SK-N-SH (cell line): ENCODE measurements at regions not wholly inside any gene's neighbourhood (a gene's known extent, or its start where the extent isn't known, plus 50 kb on each side); places are given as distances from the start of the nearest gene placed in this dataset.
A peak's percentile ranks its signal among the peaks of the same experiment; 100 is the strongest.

Source experiments
- CTCF ChIA-PET: fragments of 300-600, 350-600 bp; formaldehyde crosslinking; extraction: SDS; loops from one replicate; lab custom pipeline; 2021; lab: Yijun Ruan, JAX
- POLR2A ChIA-PET: fragments of 350-600 bp; sonication (Branson Sonifier 250); formaldehyde crosslinking; extraction: SDS; loops from one replicate; lab custom pipeline; 2020; ENCODE audit warnings: antibody characterized with exemption, inconsistent platforms; lab: Yijun Ruan, JAX
- DNase-seq: peaks from one replicate; pipeline ENCODE4 v3.0.0; 2012
- H2AFZ ChIP-seq: fragments of 200-600 bp; sonication (generic); 2 replicates; pipeline ENCODE4 v1.8.1; 2016; ENCODE audit warnings: antibody characterized with exemption, mild to moderate bottlenecking, low read depth
- H3F3A ChIP-seq: fragments of 200-600 bp; sonication (generic); replicated peaks from 2 replicates; pipeline ENCODE3; 2016; ENCODE audit warnings: antibody characterized with exemption, mild to moderate bottlenecking; ENCODE audit not compliant: insufficient read depth
- H3K27ac ChIP-seq, 2 experiments: fragments of 200-500 bp in 1 of 2; fragments of 200-600 bp in 1 of 2; sonication (Bioruptor generic) in 1 of 2; sonication (generic), shearing (Covaris generic) in 1 of 2; 2 replicates each; pipeline versions ENCODE4 v1.5.1 to v1.6.1; 2014 to 2016; ENCODE audit warnings: low read depth in 2 of 2, inconsistent platforms in 1 of 2, low read length in 1 of 2, mild to moderate bottlenecking in 1 of 2, mixed read lengths in 1 of 2
- H3K27me3 ChIP-seq: fragments of 200-600 bp; sonication (generic), shearing (Covaris generic); 2 replicates; pipeline ENCODE4 v1.6.1; 2016; ENCODE audit warnings: mixed run types; ENCODE audit not compliant: insufficient read depth
- H3K36me3 ChIP-seq, 2 experiments: fragments of 200-500 bp in 1 of 2; fragments of 200-600 bp in 1 of 2; sonication (Bioruptor generic) in 1 of 2; sonication (generic) in 1 of 2; replicated peaks in 1 of 2; 2 replicates each; pipeline versions ENCODE3 to v1.5.1; 2014 to 2016; ENCODE audit warnings: low read length in 1 of 2, mild to moderate bottlenecking in 1 of 2; ENCODE audit not compliant: insufficient read depth in 2 of 2, control insufficient read depth in 1 of 2
- H3K4me1 ChIP-seq, 2 experiments: fragments of 200-500 bp in 1 of 2; fragments of 200-600 bp in 1 of 2; sonication (Bioruptor generic) in 1 of 2; sonication (generic), shearing (Covaris generic) in 1 of 2; 2 replicates each; pipeline versions ENCODE4 v1.5.1 to v1.6.1; 2014 to 2016; ENCODE audit warnings: low read depth in 1 of 2, low read length in 1 of 2, mixed run types in 1 of 2; ENCODE audit not compliant: insufficient read depth in 2 of 2, control insufficient read depth in 1 of 2
- H3K4me2 ChIP-seq: fragments of 200-600 bp; sonication (generic), shearing (Covaris generic); 2 replicates; pipeline ENCODE4 v1.6.1; 2017; ENCODE audit warnings: mixed run types
- H3K4me3 ChIP-seq, 2 experiments: fragments of 200-500 bp in 1 of 2; fragments of 200-600 bp in 1 of 2; sonication (Bioruptor generic) in 1 of 2; sonication (generic), shearing (Covaris generic) in 1 of 2; 2 replicates each; pipeline versions ENCODE4 v1.5.1 to v1.8.1; 2014 to 2016; ENCODE audit warnings: low read depth in 2 of 2, inconsistent platforms in 1 of 2, low read length in 1 of 2, mild to moderate bottlenecking in 1 of 2, mixed read lengths in 1 of 2, moderate library complexity in 1 of 2
- H3K79me2 ChIP-seq: fragments of 200-600 bp; sonication (generic); 2 replicates; pipeline ENCODE4 v1.8.1; 2017; ENCODE audit warnings: mild to moderate bottlenecking; ENCODE audit not compliant: insufficient read depth
- H3K9ac ChIP-seq: fragments of 200-600 bp; sonication (generic); 2 replicates; pipeline ENCODE4 v1.6.1; 2017; ENCODE audit warnings: mixed run types
- H3K9me2 ChIP-seq: fragments of 200-600 bp; sonication (generic); 2 replicates; pipeline ENCODE4 v1.6.1; 2017; ENCODE audit warnings: mixed run types
- H3K9me3 ChIP-seq: fragments of 200-600 bp; sonication (generic); 2 replicates; pipeline ENCODE4 v1.6.1; 2017; ENCODE audit warnings: mixed run types, mild to moderate bottlenecking, moderate library complexity
- H4K20me1 ChIP-seq: fragments of 200-600 bp; sonication (generic); 2 replicates; pipeline ENCODE4 v1.6.1; 2017; ENCODE audit warnings: mild to moderate bottlenecking, mixed run types; ENCODE audit not compliant: insufficient read depth
- ELF1 ChIP-seq: IDR thresholded peaks from 2 replicates; pipeline ENCODE4 v1.4.0; 2012
- EP300 ChIP-seq, 2 experiments: IDR thresholded peaks; 2 replicates each; pipeline versions ENCODE4 v1.4.0 to v1.6.1; 2012; ENCODE audit warnings: borderline replicate concordance in 1 of 2, low read depth in 1 of 2, low read length in 1 of 2
- FOXJ3 ChIP-seq: sonication (generic); formaldehyde crosslinking; IDR thresholded peaks from 2 replicates; pipeline ENCODE4 v1.5.1; 2020; ENCODE audit warnings: mild to moderate bottlenecking, missing genetic modification reagents
- FOXM1 ChIP-seq: IDR thresholded peaks from 2 replicates; pipeline ENCODE4 v1.4.0; 2012; ENCODE audit warnings: low read depth, mild to moderate bottlenecking
- GABPA ChIP-seq: IDR thresholded peaks from 2 replicates; pipeline ENCODE4 v1.4.0; 2012; ENCODE audit warnings: low read depth, mild to moderate bottlenecking
- GATA2 ChIP-seq: sonication (generic); formaldehyde crosslinking; IDR thresholded peaks from 2 replicates; pipeline ENCODE4 v1.5.0; 2020; ENCODE audit warnings: mild to moderate bottlenecking, missing genetic modification reagents
- IRF3 ChIP-seq: fragments of 150-350 bp; IDR thresholded peaks from 2 replicates; pipeline ENCODE4 v1.6.1; 2016; ENCODE audit warnings: mild to moderate bottlenecking, low read depth, low read length
- MXI1 ChIP-seq: IDR thresholded peaks from 2 replicates; pipeline ENCODE4 v1.6.1; 2012; ENCODE audit warnings: mild to moderate bottlenecking, low read depth, low read length, improper control_type of control experiment
- POLR2AphosphoS5 ChIP-seq: IDR thresholded peaks from 2 replicates; pipeline ENCODE4 v1.6.1; 2012; ENCODE audit warnings: low read depth, low read length
- RAD21 ChIP-seq: IDR thresholded peaks from 2 replicates; pipeline ENCODE4 v1.6.1; 2012; ENCODE audit warnings: mild to moderate bottlenecking, low read length
- RCOR1 ChIP-seq: fragments of 150-350 bp; IDR thresholded peaks from 2 replicates; pipeline ENCODE4 v1.6.1; 2017; ENCODE audit warnings: antibody characterized with exemption, low read length
- RXRA ChIP-seq: IDR thresholded peaks from 2 replicates; pipeline ENCODE4 v1.4.0; 2012; ENCODE audit warnings: low read depth, mild to moderate bottlenecking, borderline replicate concordance
- SMC3 ChIP-seq: IDR thresholded peaks from 2 replicates; pipeline ENCODE4 v1.6.1; 2012; ENCODE audit warnings: low read depth, low read length, improper control_type of control experiment
- TCF12 ChIP-seq: IDR thresholded peaks from 2 replicates; pipeline ENCODE4 v1.4.0; 2012
- TEAD4 ChIP-seq: IDR thresholded peaks from 2 replicates; pipeline ENCODE4 v1.4.0; 2012; ENCODE audit warnings: mild to moderate bottlenecking, borderline replicate concordance; ENCODE audit not compliant: insufficient read depth
- USF1 ChIP-seq: IDR thresholded peaks from 2 replicates; pipeline ENCODE4 v1.4.0; 2012; ENCODE audit warnings: low read depth, borderline replicate concordance
- WGBS: methylation state at CpG from one replicate; pipeline ENCODE4 v1.1.6; 2017; ENCODE audit warnings: low lambda C conversion rate; 5-methylcytosine and 5-hydroxymethylcytosine counted together
- TF ChIP-seq, protein P1 (sequence below): fragments of 200-600 bp; sonication (generic); IDR thresholded peaks from 2 replicates; pipeline ENCODE4 v1.6.1; 2017; ENCODE audit warnings: antibody characterized with exemption, mild to moderate bottlenecking, moderate library complexity

DNA sequence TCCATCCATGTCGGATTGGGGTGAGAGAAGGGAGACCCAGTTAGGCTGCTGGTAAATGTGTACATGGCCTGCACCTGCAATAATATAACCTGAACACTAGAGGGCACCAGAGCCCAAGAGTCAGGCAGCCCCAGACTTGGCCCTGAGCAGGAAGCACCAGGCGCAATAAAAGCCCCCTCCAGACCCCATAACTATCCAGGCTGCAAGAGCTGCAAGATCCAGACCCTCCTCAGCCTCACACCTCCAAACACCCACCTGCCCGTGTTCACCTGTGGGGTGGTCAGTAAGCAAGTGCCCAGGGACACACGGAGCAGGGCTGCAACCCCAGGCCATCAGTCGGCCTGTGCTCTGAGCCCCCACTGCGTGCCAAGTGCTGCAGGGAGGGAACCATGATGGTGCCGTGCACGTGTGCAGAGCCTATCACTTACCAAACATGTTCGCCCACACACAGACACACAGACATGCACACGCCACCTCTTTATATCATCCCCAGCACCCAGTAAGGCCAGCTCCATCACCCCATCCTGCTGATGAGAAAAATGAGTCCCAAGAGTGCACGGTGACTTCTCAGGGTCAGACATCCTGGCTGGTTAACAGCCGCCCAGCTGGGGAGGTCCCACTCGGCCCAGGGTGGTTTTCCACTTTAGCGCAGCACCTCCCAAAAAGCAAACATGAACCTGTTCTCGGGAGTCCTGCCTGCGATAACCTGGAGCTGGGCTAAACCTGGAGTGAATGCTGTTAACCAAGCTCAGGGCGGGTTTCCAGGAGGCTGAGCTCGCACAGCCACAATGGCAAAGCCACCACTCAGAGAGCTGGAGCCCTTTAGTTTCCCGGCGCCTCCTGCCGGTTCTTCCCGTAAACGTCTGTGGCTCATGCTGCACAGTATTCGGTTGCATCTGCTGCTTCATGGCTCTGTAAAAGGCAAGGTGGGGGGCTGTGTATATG, 439.8 kb downstream of the SOX9 start:
- peak; percentile 88 for DNase-seq
- CTCF ChIA-PET: interaction anchor here (0.6 to 6.2 kb wide), 82 partner anchors 8 to 1931 kb away, joined by 3 to 317 read pairs (median 5); partner anchors contain the start of genes COG1 and SSTR2
- TF ChIP-seq EP300 (IDR thresholded peaks at IDR 0.05; ENCODE audit: borderline replicate concordance in 1 of 2, low read depth in 1 of 2, low read length in 1 of 2) (no peak), FOXM1 (no peak), SMC3 (peak; percentile 88), TEAD4 (no peak), USF1 (no peak), POLR2AphosphoS5 (no peak), MXI1 (no peak), GATA2 (CRISPR knock-in tag) (no peak), GABPA (no peak), FOXJ3 (no peak), TCF12 (no peak), RAD21 (peak; percentile 98), RXRA (no peak), ELF1 (no peak), RCOR1 (no peak), IRF3 (no peak)
- TF ChIP-seq, protein P1, sequence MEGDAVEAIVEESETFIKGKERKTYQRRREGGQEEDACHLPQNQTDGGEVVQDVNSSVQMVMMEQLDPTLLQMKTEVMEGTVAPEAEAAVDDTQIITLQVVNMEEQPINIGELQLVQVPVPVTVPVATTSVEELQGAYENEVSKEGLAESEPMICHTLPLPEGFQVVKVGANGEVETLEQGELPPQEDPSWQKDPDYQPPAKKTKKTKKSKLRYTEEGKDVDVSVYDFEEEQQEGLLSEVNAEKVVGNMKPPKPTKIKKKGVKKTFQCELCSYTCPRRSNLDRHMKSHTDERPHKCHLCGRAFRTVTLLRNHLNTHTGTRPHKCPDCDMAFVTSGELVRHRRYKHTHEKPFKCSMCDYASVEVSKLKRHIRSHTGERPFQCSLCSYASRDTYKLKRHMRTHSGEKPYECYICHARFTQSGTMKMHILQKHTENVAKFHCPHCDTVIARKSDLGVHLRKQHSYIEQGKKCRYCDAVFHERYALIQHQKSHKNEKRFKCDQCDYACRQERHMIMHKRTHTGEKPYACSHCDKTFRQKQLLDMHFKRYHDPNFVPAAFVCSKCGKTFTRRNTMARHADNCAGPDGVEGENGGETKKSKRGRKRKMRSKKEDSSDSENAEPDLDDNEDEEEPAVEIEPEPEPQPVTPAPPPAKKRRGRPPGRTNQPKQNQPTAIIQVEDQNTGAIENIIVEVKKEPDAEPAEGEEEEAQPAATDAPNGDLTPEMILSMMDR: peak; percentile 99
- Histone ChIP-seq H3K4me2 (no peak overlapping the region), H3K27ac (no peak overlapping the region), H3K36me3 (no peaks in the 10 kb centered on the region), H3K4me3 (peak overlapping the region in 1 of 2 experiments; percentile 20; a peak in 1 of 4 replicates), H4K20me1 (no peaks in the 10 kb centered on the region), H3K9me3 (no peaks in the 10 kb centered on the region), H3K4me1 (no peaks in the 10 kb centered on the region), H3K9ac (no peak overlapping the region), H2AFZ (no peak overlapping the region), H3F3A (no peaks in the 10 kb centered on the region), H3K9me2 (no peaks in the 10 kb centered on the region), H3K79me2 (peaks cover 26% of the 10 kb centered on the region), H3K27me3 (no peaks in the 10 kb centered on the region)
- 55% methylated on average over 21 of the region's 24 CpGs for WGBS
- POLR2A ChIA-PET: no interaction called here
